GM18867 (cell line): ENCODE measurements at regions not wholly inside any gene's neighbourhood (a gene's known extent, or its start where the extent isn't known, plus 50 kb on each side); places are given as distances from the start of the nearest gene placed in this dataset.
A peak's percentile ranks its signal among the peaks of the same experiment; 100 is the strongest.

Experiments
- ATAC-seq: cut with Tn5 transposase; IDR thresholded peaks from one replicate; pipeline ENCODE4 v1.9.1; 2021; ENCODE audit warnings: mild to moderate bottlenecking, moderate library complexity; ENCODE audit not compliant: unreplicated experiment

DNA sequence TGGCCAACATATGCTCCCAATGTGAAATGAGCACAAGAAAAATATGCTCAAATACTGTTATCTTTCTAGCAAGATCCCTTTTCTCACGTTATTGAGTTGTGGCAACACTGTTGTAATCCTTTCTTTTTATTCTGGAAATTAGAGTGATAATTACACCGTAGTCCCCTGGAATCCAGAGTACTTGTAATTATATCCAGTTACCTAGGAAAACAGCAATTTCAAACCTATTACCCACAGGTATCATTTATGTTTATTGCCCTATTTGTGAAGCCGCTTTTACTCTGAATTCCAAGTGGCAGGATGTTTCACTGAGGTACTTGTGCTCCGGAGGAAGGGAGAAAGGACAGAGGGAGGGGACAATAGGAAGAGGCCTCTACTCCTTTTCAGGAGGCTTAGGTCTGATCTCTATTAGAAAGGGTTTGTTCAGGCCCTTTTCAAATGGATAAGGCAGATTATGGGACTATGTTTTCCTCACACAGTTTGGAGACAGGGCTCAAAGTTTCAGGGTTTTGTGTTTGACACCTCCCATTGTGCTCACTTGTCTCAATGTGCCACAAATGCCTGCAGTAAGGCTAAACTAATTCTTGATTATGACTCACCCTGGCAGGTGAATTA is 646.6 kb downstream of the TUSC7 start:
- ATAC-seq, result no peak

DNA sequence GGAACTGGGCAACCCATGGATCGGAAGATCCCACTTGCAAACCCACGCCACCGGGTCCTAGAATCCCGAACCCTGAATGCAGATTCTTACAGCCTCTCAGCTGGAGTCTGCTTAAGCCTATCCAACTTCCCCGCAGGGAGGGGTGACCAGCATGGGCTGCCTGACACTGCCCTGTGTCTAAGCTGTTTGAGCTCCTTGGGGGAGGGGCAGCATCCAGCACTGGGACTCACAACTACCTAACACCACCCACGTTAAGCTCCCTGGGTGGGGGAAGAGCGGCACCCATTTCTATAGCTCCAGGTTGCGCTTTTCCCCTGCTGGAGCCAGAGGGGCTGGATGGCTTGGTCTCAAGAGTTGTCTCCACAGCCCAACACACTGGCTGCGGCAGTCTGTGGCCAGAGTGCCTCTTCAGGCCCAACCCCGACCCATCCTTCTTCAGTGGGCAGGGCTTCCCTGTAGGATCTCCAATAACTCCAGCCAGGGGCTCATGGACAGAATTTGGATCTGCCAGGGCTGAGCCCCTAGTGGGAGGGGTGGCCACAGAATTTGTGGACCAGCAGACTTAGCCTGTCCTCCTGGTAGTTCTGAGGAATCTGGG is 649.2 kb downstream of the TUSC7 start:
- no peak for ATAC-seq

DNA sequence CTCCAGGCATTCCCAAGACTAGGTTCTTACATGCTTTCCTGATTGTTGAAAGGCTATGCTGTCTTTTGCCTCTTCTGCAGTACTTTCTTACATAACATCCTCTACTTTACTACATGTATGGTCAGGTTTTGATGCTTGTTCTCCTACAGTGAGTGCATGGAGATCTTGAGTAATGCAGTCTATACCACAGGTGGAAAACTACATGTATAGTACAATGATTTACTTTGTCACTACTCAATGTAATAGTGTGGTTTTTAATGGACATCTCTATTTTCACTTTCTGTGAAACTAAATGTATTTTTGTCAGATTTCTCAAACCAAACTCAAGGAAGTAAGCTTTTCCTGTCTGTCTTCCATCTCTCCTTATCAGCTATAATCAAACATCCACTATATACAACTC is 657.0 kb downstream of the TUSC7 start:
- no peak for ATAC-seq

DNA sequence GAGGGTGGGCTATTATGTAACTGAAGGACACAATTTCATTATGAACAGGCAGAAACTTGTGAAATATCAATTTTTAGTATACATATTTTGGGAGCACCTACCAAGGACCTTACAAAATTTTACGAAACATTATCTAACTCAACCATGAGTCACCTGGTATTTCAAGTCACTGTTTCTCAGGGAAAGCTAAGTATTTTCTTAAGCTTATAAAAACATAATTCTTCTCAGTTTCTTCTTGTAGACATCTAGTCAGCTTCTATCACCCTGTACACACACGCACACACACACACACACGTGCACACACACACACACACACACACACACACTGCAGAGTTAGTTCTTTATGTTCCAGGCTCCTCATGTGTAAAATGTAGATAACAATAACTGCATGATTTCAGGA is 658.3 kb downstream of the TUSC7 start:
- no peak for ATAC-seq

DNA sequence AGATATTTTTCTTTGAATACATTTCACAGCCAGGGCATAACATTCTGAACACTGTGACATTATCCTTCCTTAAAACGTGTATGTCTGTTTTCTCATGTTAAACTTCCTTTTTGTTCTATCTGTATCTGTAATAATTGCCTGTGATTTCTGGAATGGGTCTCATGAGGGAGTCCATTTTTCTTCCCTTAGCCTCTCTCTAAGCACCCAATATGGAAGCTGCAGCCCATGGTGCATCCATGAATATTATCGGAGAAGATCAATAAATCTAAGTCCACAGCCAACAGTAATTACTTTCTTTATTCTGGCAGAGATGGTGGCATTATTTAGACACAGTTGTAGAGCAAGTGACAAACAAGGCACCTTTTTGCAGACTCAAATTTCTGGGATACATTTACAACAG is 671.1 kb downstream of the TUSC7 start:
- no peak for ATAC-seq

DNA sequence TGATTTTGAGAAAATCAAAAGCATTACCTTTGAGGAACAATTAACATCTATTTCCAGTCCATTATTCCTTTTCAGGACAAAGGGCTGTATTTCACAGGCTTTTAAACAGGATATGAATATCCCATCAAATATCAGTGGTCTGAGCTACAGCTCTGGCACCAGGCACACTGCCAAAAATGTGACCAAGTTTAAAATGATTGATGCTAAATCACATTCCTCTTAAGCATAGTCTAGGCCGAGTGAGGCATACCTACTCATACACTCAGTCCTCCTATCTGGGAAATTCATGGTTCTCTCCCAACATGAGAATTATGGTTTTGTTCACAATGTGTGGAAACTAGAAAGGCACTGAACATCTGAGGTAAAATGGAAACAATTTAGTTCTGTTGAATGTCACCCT is 683.5 kb downstream of the TUSC7 start:
- ATAC-seq, result no peak

DNA sequence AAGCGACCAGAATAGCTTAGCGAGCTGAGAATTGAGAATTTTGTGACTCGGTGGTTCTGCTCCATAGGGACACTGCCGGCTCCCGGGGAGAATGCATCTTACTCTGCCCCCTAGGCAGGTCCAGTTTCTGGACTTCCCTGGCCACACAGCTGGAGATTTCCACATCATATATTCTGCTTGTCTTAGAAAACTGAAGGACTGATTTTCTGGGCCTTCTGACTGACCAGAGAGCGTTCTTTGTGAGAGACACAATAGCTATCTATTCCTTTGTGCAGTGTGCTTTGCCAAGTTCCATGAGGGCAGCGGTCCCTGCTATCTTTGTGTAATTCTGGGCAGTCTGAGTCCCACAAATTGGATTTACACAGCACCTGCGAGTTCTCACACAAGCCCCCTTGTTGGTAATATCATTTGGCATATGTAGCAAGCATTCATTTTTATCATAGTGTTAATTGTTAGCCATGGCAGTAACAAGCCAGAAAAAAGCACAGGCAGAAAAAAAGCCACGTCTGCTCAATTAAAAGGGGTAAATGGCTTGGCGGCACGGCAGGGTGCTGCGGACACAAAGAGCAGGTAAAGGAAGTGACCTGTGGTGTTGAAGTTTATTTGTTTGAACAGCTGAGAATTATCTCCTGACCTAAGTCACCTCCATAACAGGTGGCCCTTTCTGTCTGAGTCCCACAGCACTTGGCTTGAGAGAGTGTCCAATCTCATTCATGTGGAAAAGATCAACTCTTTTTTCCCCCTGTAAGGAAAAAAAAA is 688.7 kb downstream of the TUSC7 start:
- no peak for ATAC-seq

DNA sequence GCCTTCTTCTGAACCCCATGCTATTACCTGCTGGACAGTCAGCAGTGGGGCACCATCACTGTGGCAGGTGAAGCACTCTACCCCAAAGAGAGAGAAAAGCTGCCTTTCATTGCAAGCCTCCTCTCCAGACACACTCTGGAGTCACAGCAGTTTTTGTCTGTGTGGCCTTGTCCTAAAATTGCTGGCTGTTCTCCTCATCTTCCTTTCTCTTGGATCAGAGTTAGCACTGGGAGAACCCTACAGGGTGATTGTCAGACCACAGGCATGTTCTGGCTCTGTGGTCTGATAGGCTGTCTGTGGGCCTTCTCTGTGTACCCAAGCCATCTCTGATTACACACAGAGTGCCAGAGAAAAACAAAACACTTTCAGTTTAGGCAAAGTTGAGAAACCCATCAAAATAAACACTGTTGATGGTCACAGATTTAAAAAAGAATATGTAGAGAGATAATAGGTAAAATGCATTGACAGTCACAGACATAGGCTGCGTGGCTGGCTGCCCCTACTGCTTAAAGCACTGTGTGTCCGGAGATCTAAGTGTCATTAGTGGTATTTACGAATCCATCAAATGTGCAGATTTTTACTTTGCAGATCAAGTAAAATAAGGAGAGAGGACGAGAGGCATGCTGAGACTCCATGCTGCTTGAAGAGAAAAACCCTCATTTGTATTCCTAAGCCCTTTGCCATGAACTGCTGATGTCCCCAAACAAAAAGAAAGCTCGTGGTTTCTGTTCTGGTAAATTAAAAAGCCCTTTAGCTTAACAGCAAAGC is 689.9 kb downstream of the TUSC7 start:
- no peak for ATAC-seq

DNA sequence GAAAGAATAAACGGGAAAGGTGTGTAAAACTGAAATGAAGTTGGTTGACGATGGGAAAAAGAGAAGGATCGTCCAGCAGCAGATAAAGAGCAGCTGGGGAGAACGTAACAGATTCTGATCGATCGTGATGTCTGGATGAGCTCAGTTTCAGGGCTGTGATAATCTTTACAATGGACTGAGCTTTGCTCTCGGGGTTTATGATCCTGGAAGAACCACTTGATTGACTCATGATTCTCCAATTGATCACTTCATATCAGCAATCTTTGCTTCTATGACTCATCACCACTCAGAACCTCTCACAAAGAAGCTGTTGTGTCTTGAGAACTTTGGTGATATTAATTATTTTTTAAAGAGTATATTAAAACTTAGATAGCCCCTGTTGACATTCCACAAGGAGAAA is 690.7 kb downstream of the TUSC7 start:
- ATAC-seq, result no peak

DNA sequence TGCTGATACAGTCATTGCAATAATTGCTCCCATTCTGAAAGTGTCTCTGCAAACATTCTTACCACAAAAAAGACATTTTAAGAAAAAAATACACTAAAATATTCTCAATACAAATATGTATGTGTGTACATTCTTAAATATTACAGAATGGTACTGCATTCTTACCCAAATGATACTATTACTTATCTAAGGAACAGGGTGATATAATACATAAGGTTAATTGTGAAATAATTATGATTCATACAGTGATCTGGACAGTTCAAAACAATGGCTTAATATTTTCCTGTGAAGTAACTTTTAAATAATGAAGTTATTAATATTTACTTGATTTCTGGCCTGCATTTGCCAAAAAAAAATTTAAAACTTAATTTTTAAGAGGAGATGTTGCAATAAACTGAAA is 694.6 kb downstream of the TUSC7 start:
- ATAC-seq, result no peak

DNA sequence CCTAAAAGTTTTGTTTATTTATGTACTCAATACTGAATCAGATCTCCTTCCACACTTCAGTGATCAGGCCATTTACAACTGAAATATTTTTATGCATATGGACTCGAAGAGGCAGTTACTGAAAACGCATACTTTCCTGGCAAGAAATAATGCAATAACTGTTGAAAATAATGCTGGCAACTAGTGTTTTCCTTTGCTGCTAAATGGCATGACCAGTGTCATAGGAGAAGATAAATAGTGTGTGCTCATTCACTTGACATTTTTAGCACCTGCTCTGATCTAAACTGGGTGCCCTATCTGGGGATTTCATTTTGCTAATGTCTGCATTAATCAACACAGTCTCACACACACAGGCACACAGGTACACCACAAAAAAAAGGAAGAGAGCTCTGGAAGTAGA is 695.2 kb downstream of the TUSC7 start:
- no peak for ATAC-seq

DNA sequence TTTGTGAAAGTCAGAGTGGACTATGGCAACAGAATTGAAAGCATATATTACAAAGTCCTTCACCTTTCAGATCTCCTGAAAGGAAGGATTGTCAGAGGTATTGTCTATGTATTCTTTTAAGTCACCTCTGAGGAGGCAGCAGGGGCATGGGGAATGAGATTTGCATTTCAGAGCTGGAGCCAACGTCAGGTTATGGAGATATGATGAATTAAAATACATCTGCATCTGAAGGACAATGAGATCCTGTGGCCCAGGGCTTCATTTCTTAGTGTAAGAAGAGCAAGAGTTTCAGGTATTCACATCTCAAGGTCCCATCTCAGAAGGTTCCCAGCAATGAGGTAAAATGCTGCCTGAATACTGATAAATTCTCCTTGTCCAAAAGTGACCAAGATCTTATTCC is 695.8 kb downstream of the TUSC7 start:
- no peak for ATAC-seq

DNA sequence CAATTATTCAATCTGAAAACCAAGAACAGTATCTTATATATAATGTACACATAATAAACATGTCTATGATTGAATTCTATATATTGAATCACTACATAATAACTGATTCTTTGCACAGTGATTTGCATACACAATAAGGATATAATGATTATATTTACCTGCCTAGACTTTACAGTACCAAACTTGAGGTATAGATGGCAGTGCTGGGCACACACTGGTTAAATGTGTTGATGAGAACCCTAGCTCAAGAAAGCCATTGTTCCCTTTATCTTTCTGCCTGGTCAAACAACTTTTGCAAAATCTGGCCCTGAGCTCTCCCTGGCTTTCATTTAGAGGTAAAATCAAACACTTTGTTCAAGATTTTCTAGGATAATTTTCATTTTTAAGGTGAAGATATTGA is 697.7 kb downstream of the TUSC7 start:
- ATAC-seq, result peak; percentile 97

DNA sequence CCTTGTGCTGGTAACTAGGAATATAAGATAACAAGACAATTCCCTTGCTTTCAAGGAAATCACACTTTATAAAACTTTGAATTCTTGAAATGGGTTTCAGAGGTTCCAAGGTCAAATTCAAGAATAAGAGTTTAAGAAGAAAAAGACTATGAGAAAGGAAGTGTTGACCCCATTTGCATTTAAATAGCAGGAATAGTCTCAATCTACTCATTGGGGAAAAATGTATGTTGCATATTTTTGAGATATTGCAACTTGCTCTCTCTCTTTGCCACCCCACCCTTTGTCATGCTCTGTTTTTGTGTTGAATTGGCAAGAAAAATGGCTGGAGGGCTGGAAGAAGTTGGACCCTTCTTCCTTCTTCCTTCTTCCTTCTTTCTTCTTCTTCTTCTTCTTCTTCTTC is 699.2 kb downstream of the TUSC7 start:
- ATAC-seq, result no peak

DNA sequence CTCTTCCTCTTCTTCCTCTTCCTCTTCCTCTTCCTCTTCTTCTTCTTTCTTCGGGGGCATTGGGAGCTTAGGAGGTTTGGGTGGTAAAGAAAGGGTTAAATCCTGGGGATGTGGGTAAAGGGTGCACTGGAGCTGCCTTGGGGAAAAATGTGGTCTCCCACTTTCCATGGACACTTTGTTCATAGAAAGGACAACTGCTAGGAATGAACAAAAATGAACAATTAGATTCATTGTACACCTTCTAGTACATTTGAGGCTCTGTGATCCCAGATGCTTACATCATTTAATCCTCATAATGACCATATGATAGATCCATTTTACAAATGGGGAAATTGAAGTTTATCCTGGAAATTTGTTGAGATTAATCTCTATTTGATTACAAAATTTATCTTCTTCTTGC is 699.7 kb downstream of the TUSC7 start:
- ATAC-seq, result no peak

DNA sequence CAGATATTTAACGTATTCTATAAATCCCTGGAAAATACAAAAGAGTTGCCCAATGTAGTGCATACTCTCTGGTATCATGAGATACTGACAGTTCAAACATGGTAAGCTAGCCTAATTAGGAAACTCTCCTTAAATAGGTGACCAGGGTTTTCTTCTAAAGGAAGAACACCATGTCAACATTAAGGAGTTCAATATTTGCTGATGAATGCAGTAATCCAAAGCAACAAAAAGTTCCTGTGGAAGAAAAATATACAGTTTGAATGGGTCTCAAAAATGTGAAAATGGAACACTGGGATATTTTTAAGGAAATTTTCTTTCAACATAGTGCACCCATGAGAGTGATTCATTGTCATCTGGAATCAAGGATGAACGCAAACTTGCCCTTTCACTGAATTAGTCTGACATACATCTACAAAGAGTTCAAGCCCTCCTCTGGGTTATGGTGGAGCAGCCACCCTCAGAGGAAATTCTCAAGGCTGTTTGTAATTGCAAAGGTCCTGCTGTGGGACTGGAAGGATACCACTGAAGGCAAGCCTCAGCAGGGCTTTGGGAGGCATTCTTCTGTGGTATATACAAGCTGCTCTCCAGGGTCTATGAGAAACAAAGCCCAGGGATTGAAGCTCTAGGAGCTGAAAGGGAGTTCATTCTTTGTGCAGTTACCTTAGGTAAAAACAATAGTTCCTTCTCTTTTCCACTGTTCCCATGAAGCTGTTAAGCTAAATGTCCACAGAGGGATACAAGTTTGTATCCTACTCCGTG is 700.3 kb downstream of the TUSC7 start:
- ATAC-seq, result no peak

DNA sequence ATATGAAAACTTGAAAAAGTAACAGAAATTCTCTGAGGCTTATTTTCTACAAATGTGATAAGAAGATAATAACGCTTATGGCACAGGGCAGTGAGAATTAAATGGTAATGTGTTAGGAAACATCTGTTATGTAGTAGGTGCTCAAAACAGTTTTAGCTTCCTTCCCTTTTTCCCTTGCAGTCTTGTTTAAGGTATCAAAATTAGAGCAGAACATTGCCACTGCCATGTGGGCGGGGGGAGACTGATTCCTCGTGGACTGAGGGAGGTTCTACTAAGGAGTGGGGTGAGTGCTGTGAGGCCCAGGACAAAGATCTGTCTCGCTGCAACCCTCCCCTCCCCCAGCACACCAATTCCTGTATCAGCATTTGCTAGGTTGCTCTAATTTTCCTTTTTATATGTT is 702.4 kb downstream of the TUSC7 start:
- ATAC-seq, result no peak

DNA sequence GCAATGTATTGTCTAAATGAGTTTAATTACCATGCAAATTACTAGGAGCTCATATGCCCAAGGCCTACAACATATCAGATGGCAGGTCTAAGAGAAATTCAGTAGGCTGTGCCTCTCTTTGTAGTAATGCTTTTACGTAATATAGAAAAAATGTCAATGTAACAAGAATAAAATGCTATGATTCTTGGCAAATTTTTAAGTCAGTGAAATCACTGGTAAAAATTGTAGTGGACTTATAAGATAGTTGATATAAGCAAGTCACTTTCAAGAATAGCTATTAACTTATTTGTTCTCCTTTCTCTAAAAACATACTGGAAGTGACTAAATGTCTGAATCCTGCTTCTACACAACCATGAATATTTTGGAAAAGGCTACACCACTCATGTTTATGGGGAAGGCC is 707.8 kb downstream of the TUSC7 start:
- no peak for ATAC-seq

DNA sequence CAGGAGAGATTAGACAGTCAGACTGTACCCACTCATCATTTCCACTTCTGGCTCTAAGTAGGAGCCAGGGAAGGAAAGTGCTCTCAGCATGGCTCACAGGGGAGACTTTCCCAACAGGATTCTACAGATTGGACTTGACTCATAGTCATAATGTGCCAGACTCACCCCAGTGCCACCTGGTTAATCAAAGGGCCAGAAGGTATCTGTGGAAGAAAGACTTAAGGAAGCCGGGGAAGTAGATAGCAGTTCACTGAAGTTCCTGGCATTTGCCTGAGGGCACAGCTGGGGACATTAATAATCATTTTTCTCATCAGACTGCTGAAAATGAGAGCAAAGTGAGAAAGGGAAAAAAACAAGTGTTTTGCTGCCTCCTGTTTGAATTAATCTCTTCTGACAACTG is 717.5 kb downstream of the TUSC7 start:
- ATAC-seq, result no peak

DNA sequence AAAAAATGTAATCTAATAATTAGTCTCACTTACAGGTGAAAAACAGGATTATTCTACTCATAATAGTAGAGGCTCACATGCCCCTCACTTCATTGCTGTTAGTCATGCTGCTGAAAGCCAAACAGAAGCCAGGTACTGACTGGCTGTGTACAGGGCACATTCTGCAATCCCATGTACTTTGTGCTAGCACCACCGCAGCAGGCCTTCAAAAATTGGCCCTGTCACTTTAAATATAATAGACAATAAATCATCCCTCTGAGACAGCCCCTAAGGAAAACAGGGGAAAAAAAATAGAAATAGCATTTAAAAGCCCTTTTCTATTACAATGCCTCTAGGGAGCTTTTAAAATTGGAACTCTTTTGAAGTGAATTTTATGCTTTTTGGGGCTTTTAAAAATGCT is 723.8 kb downstream of the TUSC7 start:
- no peak for ATAC-seq
